ENCODE measurements at regions not wholly inside any gene's neighbourhood (a gene's known extent, or its start where the extent isn't known, plus 50 kb on each side); places are given as distances from the start of the nearest gene placed in this dataset.
"Not testable (repeated sequence)": the region's sequence is repeated elsewhere in the genome, so short reads cannot be mapped to it uniquely, and the experiment has no call there.

DNA sequence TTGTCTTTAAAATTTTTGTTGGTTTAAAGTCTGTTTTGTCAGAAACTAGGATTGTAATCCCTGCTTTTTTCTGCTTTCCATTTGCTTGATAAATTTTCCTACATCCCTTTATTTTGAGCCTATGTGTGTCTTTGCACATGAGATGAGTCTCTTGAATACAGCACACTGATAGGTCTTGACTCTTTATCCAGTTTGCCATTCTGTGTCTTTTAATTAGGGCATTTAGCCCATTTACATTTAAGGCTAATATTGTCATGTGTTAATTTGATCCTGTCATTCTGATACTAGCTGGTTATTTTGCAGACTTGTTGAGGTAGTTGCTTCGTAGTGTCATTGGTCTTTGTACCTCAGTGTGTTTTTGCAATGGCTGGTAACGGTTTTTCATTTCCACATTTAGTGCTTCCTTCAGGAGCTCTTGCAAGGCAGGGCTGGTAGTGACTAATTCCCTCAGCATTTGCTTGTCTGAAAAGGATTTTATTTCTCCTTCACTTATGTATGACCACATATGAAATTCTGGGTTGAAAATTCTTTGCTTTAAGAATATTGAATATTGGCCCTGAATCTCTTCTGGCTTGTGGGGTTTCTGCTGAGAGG is 294.7 kb downstream of the WDR11 start:
- TF ChIP-seq, protein P1, sequence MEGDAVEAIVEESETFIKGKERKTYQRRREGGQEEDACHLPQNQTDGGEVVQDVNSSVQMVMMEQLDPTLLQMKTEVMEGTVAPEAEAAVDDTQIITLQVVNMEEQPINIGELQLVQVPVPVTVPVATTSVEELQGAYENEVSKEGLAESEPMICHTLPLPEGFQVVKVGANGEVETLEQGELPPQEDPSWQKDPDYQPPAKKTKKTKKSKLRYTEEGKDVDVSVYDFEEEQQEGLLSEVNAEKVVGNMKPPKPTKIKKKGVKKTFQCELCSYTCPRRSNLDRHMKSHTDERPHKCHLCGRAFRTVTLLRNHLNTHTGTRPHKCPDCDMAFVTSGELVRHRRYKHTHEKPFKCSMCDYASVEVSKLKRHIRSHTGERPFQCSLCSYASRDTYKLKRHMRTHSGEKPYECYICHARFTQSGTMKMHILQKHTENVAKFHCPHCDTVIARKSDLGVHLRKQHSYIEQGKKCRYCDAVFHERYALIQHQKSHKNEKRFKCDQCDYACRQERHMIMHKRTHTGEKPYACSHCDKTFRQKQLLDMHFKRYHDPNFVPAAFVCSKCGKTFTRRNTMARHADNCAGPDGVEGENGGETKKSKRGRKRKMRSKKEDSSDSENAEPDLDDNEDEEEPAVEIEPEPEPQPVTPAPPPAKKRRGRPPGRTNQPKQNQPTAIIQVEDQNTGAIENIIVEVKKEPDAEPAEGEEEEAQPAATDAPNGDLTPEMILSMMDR (optimal IDR thresholded peaks at IDR 0.05 in 1 of 3, IDR thresholded peaks at IDR 0.05 in 1 of 3, conservative IDR thresholded peaks at IDR 0.05 in 1 of 3; ENCODE audit: extremely low read depth in 1 of 3, insufficient read depth in 2 of 3, low read length in 3 of 3), result not testable (repeated sequence)
- not testable (repeated sequence) for TF ChIP-seq EZH2 (IDR thresholded peaks at IDR 0.05; ENCODE audit: low read length)
